Pancreas (tissue), 10 donors: ENCODE measurements at regions not wholly inside any gene's neighbourhood (a gene's known extent, or its start where the extent isn't known, plus 50 kb on each side); places are given as distances from the start of the nearest gene placed in this dataset.

Source experiments
- ATAC-seq, 4 donors: fragments of 200-7000 bp; cut with Tn5 transposase; one replicate each; pipeline versions ENCODE4 v1.8.0 to v1.9.1; 2020; ENCODE audit warnings: mild to moderate bottlenecking in 4 of 4, moderate library complexity in 4 of 4
- DNase-seq, 6 donors: peaks; one replicate each; pipeline ENCODE4 v3.0.0-alpha.2; 2020
- FAIRE-seq: peaks from 2 replicates; lab custom pipeline; 2012; peaks lifted over from hg19 to GRCh38; lab: Jason Lieb, UNC
- H3K27ac ChIP-seq, 4 donors: fragments of 200-600 bp; sonication (generic); 1 replicate in 3 of 4; 2 replicates in 1 of 4; pipeline versions ENCODE4 v1.5.0 to v1.8.0; 2020
- H3K27me3 ChIP-seq, 4 donors: fragments of 200-600 bp; one replicate each; pipeline ENCODE4 v1.8.0; 2021
- H3K36me3 ChIP-seq, 3 donors: fragments of 200-600 bp; sonication (generic) in 1 of 3; one replicate each; pipeline versions ENCODE4 v1.5.0 to v1.8.0; 2020 to 2021
- H3K4me1 ChIP-seq, 3 donors: fragments of 200-600 bp; one replicate each; pipeline ENCODE4 v1.8.0; 2021
- H3K4me3 ChIP-seq, 4 donors: fragments of 200-600 bp; sonication (generic) in 2 of 4; one replicate each; pipeline versions ENCODE4 v1.5.0 to v1.8.0; 2020 to 2021
- H3K9me3 ChIP-seq, 4 donors: fragments of 200-600 bp; one replicate each; pipeline ENCODE4 v1.8.0; 2021
- WGBS, 2 donors: extraction: QIAGEN DNeasy Blood & Tissue Kit; methylation state at CpG; one replicate each; pipeline ENCODE4 v1.1.7; 2013; 5-methylcytosine and 5-hydroxymethylcytosine counted together
- intact Hi-C, 3 donors: fragments of 100-400 bp; cut with DNase I; formaldehyde crosslinking; loops; one replicate each; pipeline versions ENCODE4 v1.11.1 to v1.14.2; 2022
- TF ChIP-seq, protein P1 (sequence below), 4 donors: fragments of 200-600 bp; sonication (generic) in 3 of 4; IDR thresholded peaks; one replicate each; pipeline versions ENCODE4 v1.5.0 to v1.8.0; 2021; ENCODE audit warnings: antibody characterized with exemption in 4 of 4
- donor health status: healthy with polysubstance abuse.
- donor health status: DM: no; HTN: no; CAD: no; lungs with moderate emphysema.
- donor health status: DM: no; HTN: no; CAD: no.
- donor health status: control.
- donor health status: control.
- donor health status: Bipolar disorder and iron deficiency.
- donor health status: DM: yes; HTN: yes; CAD: no.
- donor health status: DM: no; HTN: no; CAD: no.
- donor health status: DM: no; HTN: no; CAD: no.
- donor health status: DM: yes; HTN: yes; CAD: no.

DNA sequence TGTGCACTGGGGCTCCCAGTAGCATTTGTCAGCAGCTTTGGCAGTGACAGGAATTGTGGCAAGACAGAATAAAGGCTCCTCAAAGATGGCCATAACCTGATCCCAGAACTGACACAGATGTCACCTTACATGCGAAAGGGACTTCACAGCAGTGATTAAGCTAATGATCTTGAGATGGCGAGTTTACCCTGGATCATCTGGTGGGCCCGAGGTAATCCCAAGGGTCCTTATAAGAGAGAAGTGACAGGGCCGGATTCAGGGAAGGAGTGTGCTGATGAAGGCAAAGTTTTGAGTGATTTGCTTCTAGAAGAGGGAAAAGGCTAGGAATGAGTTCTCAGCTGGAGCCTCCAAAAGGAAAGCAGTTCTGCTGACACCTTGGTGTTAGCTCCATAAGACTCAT, 333.9 kb downstream of the LPIN1 start:
- Histone ChIP-seq H3K27me3 (no peaks in the 10 kb centered on the region), H3K4me3 (no peak overlapping the region), H3K36me3 (no peaks in the 10 kb centered on the region), H3K27ac (no peak overlapping the region), H3K9me3 (no peaks in the 10 kb centered on the region), H3K4me1 (no peaks in the 10 kb centered on the region)
- FAIRE-seq, result no peak
- TF ChIP-seq, protein P1, sequence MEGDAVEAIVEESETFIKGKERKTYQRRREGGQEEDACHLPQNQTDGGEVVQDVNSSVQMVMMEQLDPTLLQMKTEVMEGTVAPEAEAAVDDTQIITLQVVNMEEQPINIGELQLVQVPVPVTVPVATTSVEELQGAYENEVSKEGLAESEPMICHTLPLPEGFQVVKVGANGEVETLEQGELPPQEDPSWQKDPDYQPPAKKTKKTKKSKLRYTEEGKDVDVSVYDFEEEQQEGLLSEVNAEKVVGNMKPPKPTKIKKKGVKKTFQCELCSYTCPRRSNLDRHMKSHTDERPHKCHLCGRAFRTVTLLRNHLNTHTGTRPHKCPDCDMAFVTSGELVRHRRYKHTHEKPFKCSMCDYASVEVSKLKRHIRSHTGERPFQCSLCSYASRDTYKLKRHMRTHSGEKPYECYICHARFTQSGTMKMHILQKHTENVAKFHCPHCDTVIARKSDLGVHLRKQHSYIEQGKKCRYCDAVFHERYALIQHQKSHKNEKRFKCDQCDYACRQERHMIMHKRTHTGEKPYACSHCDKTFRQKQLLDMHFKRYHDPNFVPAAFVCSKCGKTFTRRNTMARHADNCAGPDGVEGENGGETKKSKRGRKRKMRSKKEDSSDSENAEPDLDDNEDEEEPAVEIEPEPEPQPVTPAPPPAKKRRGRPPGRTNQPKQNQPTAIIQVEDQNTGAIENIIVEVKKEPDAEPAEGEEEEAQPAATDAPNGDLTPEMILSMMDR (IDR thresholded peaks at IDR 0.05), result no peak
- intact Hi-C loops, result no loop called here
- 80 to 86% methylated on average over 4 of the region's 4 CpGs for WGBS, 2 donors
- ATAC-seq, result no peak
- DNase-seq, result no peak

- DNase-seq, result no peak
- no peak overlapping the region for H3K27ac ChIP-seq
- no peaks in the 10 kb centered on the region for H3K27me3 ChIP-seq
- no peak for FAIRE-seq
- no peaks in the 10 kb centered on the region for H3K9me3 ChIP-seq
- 71 to 78% methylated on average over 12 of the region's 12 CpGs for WGBS, 2 donors
- TF ChIP-seq, protein P1 (IDR thresholded peaks at IDR 0.05), result no peak
- no peaks in the 10 kb centered on the region for H3K36me3 ChIP-seq
- H3K4me1 ChIP-seq, result no peaks in the 10 kb centered on the region
- H3K4me3 ChIP-seq, result no peak overlapping the region
- intact Hi-C loops, result no loop called here
- no peak for ATAC-seq
Observed at GRCh38 chr2:12081481-12082210, 335.2 kb downstream of the LPIN1 start.

- no peak for ATAC-seq
- Histone ChIP-seq H3K36me3 (no peaks in the 10 kb centered on the region), H3K27ac (no peak overlapping the region), H3K4me1 (no peaks in the 10 kb centered on the region), H3K27me3 (no peaks in the 10 kb centered on the region), H3K9me3 (no peaks in the 10 kb centered on the region), H3K4me3 (no peak overlapping the region)
- DNase-seq, result no peak
- 68 to 72% methylated on average over 9 of the region's 9 CpGs for WGBS, 2 donors
- FAIRE-seq, result no peak
- TF ChIP-seq, protein P1 (IDR thresholded peaks at IDR 0.05), result no peak
- intact Hi-C loops, result no loop called here
Observed at GRCh38 chr2:12083081-12083581, 336.7 kb downstream of the LPIN1 start.

- FAIRE-seq (no peak), ATAC-seq (no peak), DNase-seq (no peak)
- no peak overlapping the region for H3K4me3 ChIP-seq
- TF ChIP-seq, protein P1 (IDR thresholded peaks at IDR 0.05), result no peak
- no peaks in the 10 kb centered on the region for H3K27me3 ChIP-seq
- intact Hi-C loops, result no loop called here
- no peaks in the 10 kb centered on the region for H3K9me3 ChIP-seq
- H3K4me1 ChIP-seq, result no peaks in the 10 kb centered on the region
- no peaks in the 10 kb centered on the region for H3K36me3 ChIP-seq
- WGBS, 2 donors, result 72 to 80% methylated on average over 5 of the region's 5 CpGs
- no peak overlapping the region for H3K27ac ChIP-seq
Observed at GRCh38 chr2:12083713-12084419, 337.4 kb downstream of the LPIN1 start.

- ATAC-seq (no peak), FAIRE-seq (no peak), DNase-seq (no peak)
- no peaks in the 10 kb centered on the region for H3K9me3 ChIP-seq
- 76 to 77% methylated on average over 2 of the region's 2 CpGs for WGBS, 2 donors
- H3K4me1 ChIP-seq, result no peaks in the 10 kb centered on the region
- H3K4me3 ChIP-seq, result no peak overlapping the region
- TF ChIP-seq, protein P1 (IDR thresholded peaks at IDR 0.05), result no peak
- H3K27ac ChIP-seq, result no peak overlapping the region
- no peaks in the 10 kb centered on the region for H3K36me3 ChIP-seq
- intact Hi-C loops, result no loop called here
- H3K27me3 ChIP-seq, result no peaks in the 10 kb centered on the region
Observed at GRCh38 chr2:12087175-12087574, 340.7 kb downstream of the LPIN1 start.
